ENCODE measurements at regions not wholly inside any gene's neighbourhood (a gene's known extent, or its start where the extent isn't known, plus 50 kb on each side); places are given as distances from the start of the nearest gene placed in this dataset.

DNA sequence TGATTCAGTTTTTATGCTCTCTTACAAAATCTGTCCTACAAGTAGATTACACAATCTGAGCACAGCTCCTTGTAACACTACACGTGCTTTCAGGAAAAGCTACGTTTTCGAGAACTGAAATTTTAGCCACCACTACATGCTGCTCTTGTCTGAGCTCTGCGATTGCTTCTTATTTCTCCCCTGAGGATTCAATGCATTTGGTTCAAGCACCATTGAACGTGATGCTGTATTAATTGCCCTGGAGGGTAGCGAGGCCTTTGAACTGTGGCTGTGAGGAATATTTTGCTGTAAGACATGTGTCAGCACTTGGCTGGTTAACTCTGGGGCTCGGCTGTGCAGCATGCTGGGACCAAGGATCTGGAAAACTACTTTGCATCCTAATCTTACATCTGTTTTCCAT is 405.8 kb downstream of the EPHA4 start:
- no peak overlapping the region for H2BK5ac ChIP-seq (ENCODE audit: insufficient read length, low read length)
- H3K9ac ChIP-seq (ENCODE audit: extremely low read depth, insufficient read length, low read length): no peak overlapping the region
- TF ChIP-seq, protein P1, sequence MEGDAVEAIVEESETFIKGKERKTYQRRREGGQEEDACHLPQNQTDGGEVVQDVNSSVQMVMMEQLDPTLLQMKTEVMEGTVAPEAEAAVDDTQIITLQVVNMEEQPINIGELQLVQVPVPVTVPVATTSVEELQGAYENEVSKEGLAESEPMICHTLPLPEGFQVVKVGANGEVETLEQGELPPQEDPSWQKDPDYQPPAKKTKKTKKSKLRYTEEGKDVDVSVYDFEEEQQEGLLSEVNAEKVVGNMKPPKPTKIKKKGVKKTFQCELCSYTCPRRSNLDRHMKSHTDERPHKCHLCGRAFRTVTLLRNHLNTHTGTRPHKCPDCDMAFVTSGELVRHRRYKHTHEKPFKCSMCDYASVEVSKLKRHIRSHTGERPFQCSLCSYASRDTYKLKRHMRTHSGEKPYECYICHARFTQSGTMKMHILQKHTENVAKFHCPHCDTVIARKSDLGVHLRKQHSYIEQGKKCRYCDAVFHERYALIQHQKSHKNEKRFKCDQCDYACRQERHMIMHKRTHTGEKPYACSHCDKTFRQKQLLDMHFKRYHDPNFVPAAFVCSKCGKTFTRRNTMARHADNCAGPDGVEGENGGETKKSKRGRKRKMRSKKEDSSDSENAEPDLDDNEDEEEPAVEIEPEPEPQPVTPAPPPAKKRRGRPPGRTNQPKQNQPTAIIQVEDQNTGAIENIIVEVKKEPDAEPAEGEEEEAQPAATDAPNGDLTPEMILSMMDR (conservative IDR thresholded peaks at IDR 0.05): no peak
- H3K18ac ChIP-seq (ENCODE audit: insufficient read length, low read depth, low read length): no peak overlapping the region
- H2AK5ac ChIP-seq (ENCODE audit: insufficient read length, low read length): no peak overlapping the region
- no peak overlapping the region for H3K56ac ChIP-seq (ENCODE audit: insufficient read length, low read depth, low read length)
- Mint-ChIP-seq H3K36me3 (ENCODE audit: insufficient read depth in 1 of 3, low read depth in 3 of 3) (no peaks in the 10 kb centered on the region; a peak in 1 of 7 replicates), H3K27ac (no peak overlapping the region), H3K4me3 (no peak overlapping the region), H3K4me1 (0 out of 4 replicates have a peak, but pooled peaks cover 0 to 3% of the 10 kb centered on the region in 2 experiments), H3K27me3 (ENCODE audit: low read depth) (no peaks in the 10 kb centered on the region), H3K9me3 (no peaks in the 10 kb centered on the region)
- H3K4me1 ChIP-seq (ENCODE audit: insufficient read depth, low read length): no peaks in the 10 kb centered on the region
- no peaks in the 10 kb centered on the region for H4K20me1 ChIP-seq (ENCODE audit: control insufficient read depth, insufficient read depth, insufficient read length)
- no peaks in the 10 kb centered on the region for H3K27me3 ChIP-seq (ENCODE audit: insufficient read depth, low read length)
- no peak overlapping the region for H2BK120ac ChIP-seq (ENCODE audit: low read depth, low read length, poor library complexity, severe bottlenecking)
- H4K5ac ChIP-seq (ENCODE audit: insufficient read length, low read depth, low read length): no peak overlapping the region
- H2BK20ac ChIP-seq (ENCODE audit: low read depth, low read length, poor library complexity, severe bottlenecking): no peak overlapping the region
- no peaks in the 10 kb centered on the region for H3K23me2 ChIP-seq (ENCODE audit: insufficient read length, low read depth, low read length, poor library complexity, severe bottlenecking)
- no CpG with 5 or more reads among the region's 7 CpGs for WGBS (ENCODE audit: extremely low coverage, insufficient read length, low lambda C conversion rate)
- no peak overlapping the region for H4K91ac ChIP-seq (ENCODE audit: insufficient read length, low read depth, low read length)
- no peak overlapping the region for H2BK12ac ChIP-seq (ENCODE audit: insufficient read length, low read depth, low read length)
- H3K79me2 ChIP-seq (ENCODE audit: insufficient read depth, low read length): no peaks in the 10 kb centered on the region
- no peak overlapping the region for H3K27ac ChIP-seq (ENCODE audit: insufficient read length, low read depth, low read length)
- no peak overlapping the region for H3T11ph ChIP-seq (ENCODE audit: low read length)
- H3K14ac ChIP-seq (ENCODE audit: insufficient read depth, low read length): peak overlapping the region; percentile 49; the same call in 1 of the 2 replicates
- H2BK15ac ChIP-seq (ENCODE audit: low read depth, low read length): no peak overlapping the region
- no peak overlapping the region for H3K23ac ChIP-seq (ENCODE audit: insufficient read length, low read depth, low read length)
- H3K79me1 ChIP-seq (ENCODE audit: insufficient read depth, low read depth, low read length, poor library complexity, severe bottlenecking): no peaks in the 10 kb centered on the region
- H3K4ac ChIP-seq (ENCODE audit: low read depth, low read length): no peak overlapping the region
- no peak overlapping the region for H3K4me2 ChIP-seq (ENCODE audit: insufficient read depth, insufficient read length, low read length)
- DNase-seq: no peak
- no peak overlapping the region for H4K8ac ChIP-seq (replicated peaks; ENCODE audit: insufficient read length, low read depth, low read length)
- H3K9me3 ChIP-seq (ENCODE audit: control insufficient read depth, low read depth, low read length): no peaks in the 10 kb centered on the region
- no peak overlapping the region for H2AFZ ChIP-seq (ENCODE audit: low read length)
